ENCODE measurements at regions not wholly inside any gene's neighbourhood (a gene's known extent, or its start where the extent isn't known, plus 50 kb on each side); places are given as distances from the start of the nearest gene placed in this dataset.

- DNase-seq = peak; percentile 85
Measured at GRCh38 chr3:124558991-124559845, 171.0 kb upstream of the UMPS start.

- DNase-seq = peak; percentile 58
Measured at GRCh38 chr3:124559846-124560574, 170.2 kb upstream of the UMPS start.

- DNase-seq = peak; percentile 19
Measured at GRCh38 chr3:124560666-124561215, 169.5 kb upstream of the UMPS start.

- DNase-seq = no peak
Measured at GRCh38 chr3:124562769-124563168, 167.5 kb upstream of the UMPS start.

GRCh38 chr3:124563376-124563775 is 166.9 kb upstream of the UMPS start:
- DNase-seq = no peak

GRCh38 chr3:124565013-124565412 is 165.2 kb upstream of the UMPS start:
- peak; percentile 71 for DNase-seq

GRCh38 chr3:124565551-124565950 is 164.7 kb upstream of the UMPS start:
- no peak for DNase-seq

GRCh38 chr3:124566701-124567100 is 163.6 kb upstream of the UMPS start:
- no peak for DNase-seq

- DNase-seq = no peak
Measured at GRCh38 chr3:124567179-124567578, 163.1 kb upstream of the UMPS start.

GRCh38 chr3:124569761-124570160 is 160.5 kb upstream of the UMPS start:
- DNase-seq = no peak

GRCh38 chr3:124570232-124570631 is 160.0 kb upstream of the UMPS start:
- DNase-seq = no peak

- DNase-seq = no peak
Measured at GRCh38 chr3:124572851-124573405, 157.3 kb upstream of the UMPS start.

- DNase-seq = no peak
Measured at GRCh38 chr3:124574012-124574411, 156.2 kb upstream of the UMPS start.

GRCh38 chr3:124576565-124577493 is 153.4 kb upstream of the UMPS start:
- DNase-seq = no peak

GRCh38 chr3:124577494-124578167 is 152.6 kb upstream of the UMPS start:
- DNase-seq = no peak

GRCh38 chr3:124579641-124580040 is 150.6 kb upstream of the UMPS start:
- no peak for DNase-seq

- DNase-seq = no peak
Measured at GRCh38 chr3:124582196-124582595, 148.1 kb upstream of the UMPS start.

- peak; percentile 83 for DNase-seq
Measured at GRCh38 chr3:124582621-124583395, 147.4 kb upstream of the UMPS start.

- no peak for DNase-seq
Measured at GRCh38 chr3:124584245-124584551, 146.1 kb upstream of the UMPS start.

- peak; percentile 26 for DNase-seq
Measured at GRCh38 chr3:124584552-124585391, 145.5 kb upstream of the UMPS start.
